HT1080 (cell line): ENCODE measurements at regions not wholly inside any gene's neighbourhood (a gene's known extent, or its start where the extent isn't known, plus 50 kb on each side); places are given as distances from the start of the nearest gene placed in this dataset.
"Not testable (repeated sequence)": the region's sequence is repeated elsewhere in the genome, so short reads cannot be mapped to it uniquely, and the experiment has no call there.

Source experiments
- DNase-seq: peaks from one replicate; pipeline ENCODE4 v3.0.0-alpha.2; 2015; ENCODE audit warnings: low read depth

DNA sequence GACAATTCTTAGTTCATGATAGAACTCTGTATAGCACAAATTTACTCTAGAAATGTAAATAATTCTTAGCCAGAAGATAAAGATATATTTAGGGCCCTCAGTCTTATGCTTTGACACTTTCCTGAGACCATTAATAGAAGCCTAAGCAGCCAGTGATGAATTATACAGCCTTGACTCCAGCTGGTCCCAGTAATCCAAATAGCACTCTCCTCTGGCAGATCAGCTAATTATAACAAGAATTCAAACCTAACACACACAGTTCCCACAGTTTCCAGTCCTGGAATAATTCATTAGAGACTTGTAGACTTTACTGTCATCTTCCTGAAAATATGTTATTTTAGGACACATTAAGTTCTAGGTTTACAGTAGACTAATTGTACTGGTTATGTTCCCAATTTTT is 50.4 kb downstream of the SHOC1 start:
- DNase-seq, result no peak

DNA sequence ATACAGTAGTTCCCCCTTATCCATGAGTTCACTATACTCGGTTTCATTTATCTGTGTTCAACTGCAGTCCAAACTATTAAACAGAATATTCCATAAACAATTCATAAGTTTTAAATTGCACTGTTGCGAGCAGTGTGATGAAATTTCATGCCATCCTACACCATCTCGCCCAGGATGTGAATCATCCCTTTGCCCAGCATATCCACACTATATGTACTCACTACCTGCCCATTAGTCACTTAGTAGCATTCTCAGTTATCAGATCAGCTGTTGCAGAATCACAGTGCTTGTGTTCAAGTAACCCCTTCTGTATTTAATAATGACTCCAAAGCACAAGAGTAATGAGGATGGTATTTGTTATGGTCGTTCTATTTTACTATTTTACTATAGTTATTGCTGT is 51.5 kb downstream of the SHOC1 start:
- DNase-seq, result peak; percentile 92

DNA sequence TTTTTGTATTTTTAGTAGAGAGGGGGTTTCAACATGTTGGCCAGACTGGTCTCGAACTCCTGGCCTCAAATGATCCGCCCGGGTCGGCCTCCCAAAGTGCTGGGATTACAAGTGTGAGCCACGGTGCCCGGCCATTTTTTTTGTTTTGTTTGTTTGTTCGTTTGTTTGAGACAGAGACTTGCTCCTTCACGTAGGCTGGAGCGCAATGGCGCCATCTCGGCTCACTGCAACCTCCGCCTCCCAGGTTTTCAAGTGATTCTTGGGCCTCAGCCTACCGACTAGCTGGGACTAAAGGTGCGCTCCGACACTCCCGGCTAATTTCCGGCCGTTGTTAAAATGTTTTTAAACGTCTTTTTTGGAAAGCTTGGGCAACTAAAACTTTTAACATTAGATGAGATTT is 54.0 kb downstream of the SHOC1 start:
- DNase-seq, result no peak

DNA sequence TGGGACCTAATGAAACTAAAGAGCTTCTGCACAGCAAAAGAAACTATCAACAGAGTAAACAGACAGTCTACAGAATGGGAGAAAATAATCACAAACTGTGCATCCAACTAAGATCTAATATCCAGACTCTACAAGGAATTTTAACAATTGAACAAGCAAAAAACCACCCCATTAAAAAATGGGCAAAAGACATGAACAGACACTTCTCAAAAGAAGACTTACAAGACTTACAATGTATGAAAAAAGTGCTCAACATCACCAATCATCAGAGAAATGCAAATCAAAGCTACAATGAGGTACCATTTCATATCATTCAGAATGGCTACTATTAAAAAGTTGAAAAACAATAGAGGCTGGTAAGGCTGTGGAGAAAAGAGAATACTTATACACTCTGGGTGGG is 58.0 kb downstream of the SHOC1 start:
- DNase-seq, result no peak

DNA sequence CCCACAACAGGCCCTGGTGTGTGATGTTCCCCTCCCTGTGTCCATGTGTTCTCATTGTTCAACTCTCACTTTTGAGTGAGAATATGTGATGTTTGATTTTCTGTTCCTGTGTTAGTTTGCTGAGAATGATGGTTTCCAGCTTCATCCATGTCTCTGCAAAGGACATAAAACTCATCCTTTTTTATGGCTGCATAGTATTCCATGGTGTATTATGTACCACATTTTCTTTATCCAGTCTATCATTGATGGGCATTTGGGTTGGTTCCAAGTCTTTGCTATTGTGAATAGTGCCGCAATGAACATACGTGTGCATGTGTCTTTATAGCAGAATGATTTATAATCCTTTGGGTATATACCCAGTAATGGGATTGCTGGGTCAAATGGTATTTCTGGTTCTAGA is 59.4 kb downstream of the SHOC1 start:
- not testable (repeated sequence) for DNase-seq

DNA sequence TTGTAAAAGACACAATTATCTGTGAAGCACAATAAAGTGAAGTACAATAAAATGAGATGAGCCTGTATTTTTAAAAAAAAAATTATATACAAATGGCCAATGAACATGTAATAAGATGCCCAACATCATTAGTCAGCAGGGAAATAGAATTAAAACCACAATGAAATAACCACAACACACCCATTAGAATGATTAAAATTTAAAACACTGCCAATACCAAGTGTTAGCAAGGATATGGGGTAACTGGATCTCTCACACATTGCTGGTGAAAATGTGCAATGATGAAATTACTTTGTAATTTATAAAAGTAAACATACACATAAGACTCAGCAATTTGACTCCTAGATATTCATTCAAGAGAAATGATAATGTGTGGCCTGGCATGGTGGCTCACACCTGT is 62.8 kb downstream of the SHOC1 start:
- peak; percentile 54 for DNase-seq

DNA sequence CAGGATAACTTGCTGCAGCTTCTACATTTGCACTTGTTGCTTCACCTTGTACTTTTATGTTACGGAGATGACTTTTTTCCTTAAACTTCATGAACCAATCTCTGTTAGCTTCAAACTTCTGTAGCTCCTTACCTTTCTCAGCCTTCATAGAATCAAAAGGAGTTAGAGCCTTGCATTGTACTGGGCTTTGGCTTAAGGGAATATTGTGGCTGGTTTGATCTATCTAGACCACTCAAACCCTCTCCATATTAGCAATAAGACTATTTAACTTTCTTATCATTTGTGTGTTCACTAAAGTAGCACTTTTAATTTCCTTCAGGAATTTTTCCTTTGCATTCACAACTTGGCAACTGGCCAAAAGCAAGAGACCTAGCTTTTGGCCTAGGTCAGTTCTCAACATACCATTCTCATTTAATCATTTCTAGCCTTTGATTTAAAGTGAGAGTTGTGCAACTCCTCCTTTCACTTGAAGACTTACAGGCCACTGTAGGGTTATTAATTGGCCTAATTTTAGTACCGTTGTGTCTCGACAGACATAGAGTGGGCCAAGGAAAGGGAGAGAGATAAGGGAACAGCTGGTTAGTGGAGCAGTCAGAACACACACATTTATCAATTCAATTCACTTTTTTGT is 63.7 kb downstream of the SHOC1 start:
- peak; percentile 52 for DNase-seq

DNA sequence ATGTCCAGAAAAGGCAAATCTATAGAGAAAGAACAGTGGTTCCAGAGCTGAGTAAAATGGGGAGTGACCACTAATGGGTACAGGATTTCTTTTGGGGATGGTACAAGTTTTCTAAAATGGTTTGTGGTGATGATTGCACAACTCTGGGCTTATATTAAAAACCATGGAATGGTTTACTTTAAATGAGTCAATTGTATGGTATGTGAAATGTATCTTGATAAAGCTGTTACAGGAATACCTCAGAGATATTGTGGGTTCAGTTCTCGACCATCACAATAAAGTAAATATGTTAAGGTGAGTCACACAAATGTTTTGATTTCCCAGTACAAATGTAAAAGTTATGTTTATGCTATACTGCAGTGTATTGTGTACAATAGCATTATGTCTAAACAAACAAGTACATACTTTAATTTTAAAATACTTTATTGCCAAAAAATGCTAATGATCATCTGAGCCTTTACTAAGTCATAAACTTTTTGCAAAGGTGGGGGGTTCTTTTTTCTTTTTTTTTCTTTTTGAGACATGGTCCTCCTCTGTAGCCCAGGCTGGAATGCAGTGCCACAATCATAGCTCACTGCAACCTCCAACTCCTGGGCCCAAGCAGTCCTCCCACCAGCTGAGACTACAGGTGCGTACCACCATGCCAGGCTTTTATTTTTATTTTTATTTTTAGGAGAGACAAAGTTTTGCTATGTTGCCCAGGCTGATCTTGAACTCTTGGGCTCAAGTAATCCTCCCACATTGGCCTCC is 65.9 kb downstream of the SHOC1 start:
- DNase-seq, result peak; percentile 92

DNA sequence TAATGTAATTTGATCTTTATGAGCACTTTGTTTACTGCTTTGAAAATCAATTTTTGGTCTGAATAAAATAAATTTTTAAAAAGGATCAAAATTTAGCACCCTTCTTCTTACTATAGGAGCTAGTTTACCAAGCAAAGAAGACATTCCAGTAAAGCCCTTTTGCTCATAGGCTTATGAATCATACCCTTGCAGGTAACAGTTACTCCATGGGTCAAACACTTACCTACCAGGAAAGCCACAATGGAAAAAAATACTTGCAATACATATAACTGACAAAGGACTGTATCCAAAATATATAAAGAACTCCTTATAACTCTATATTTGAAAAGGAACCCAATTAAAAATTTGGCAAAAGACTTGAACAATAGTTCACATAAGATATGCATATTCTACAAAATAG is 66.6 kb downstream of the SHOC1 start:
- no peak for DNase-seq

DNA sequence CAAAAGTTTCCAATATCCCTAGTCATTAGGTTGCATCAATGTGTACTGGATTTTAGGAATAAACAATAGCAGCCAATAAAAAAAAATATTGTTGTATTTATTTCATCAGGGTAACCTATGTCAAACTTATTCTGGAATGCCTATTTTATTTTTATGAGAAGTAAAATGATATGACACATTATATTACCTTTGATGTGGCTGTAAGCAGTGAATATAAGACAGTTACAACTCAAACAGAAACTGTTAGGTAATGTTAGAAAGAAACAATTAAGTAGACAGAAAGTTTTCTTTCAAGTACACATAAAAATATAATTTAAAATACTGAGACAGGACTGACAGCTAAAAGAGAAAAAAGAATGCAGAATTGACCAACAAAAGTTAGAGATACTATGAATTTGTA is 65.5 kb downstream of the GNG10 start:
- no peak for DNase-seq

DNA sequence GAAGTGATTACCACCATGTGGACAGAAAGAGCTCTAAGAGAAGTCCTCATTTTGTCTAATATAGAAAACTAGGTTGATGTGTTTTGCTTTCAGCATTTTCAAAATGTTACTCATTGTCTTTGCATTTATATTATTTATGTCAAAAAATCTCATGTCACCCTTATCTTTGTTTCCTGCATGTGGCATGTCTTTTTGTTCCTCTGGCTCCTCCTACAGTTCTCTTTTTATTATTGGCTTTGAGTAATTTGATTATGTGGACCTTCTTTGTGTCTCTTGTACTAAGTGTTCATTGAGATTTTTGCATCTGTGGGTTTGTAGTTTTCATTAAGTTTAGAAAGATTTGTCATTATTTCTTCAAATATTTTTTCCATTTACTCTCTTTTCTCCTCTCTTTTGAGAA is 58.8 kb downstream of the GNG10 start:
- DNase-seq, result no peak
